ENCODE measurements at regions not wholly inside any gene's neighbourhood (a gene's known extent, or its start where the extent isn't known, plus 50 kb on each side); places are given as distances from the start of the nearest gene placed in this dataset.

DNA sequence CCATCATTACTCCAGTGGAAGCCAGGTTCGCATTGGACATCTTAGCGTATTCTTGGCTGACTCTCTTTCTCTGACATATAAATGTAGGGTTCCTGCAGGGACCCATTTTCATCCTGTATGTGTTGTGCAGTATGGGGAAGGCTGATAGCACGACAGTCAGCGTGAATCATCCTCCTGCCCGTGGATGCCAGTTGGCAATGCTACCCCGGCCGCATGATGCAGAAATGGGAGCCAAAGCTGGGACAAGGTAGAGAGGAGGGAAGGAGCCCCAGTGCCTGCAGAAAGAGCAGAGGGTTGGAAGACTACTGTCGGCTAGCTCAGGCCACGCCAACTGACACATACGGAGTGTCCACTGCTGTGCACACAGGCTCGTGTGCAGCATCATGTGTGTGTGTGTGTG lies 251.6 kb downstream of the SKAP2 start:
- no peak for DNase-seq (ENCODE audit: low read depth)
- H3K4me3 ChIP-seq (ENCODE audit: low read length) = no peak overlapping the region
- TF ChIP-seq, protein P1, sequence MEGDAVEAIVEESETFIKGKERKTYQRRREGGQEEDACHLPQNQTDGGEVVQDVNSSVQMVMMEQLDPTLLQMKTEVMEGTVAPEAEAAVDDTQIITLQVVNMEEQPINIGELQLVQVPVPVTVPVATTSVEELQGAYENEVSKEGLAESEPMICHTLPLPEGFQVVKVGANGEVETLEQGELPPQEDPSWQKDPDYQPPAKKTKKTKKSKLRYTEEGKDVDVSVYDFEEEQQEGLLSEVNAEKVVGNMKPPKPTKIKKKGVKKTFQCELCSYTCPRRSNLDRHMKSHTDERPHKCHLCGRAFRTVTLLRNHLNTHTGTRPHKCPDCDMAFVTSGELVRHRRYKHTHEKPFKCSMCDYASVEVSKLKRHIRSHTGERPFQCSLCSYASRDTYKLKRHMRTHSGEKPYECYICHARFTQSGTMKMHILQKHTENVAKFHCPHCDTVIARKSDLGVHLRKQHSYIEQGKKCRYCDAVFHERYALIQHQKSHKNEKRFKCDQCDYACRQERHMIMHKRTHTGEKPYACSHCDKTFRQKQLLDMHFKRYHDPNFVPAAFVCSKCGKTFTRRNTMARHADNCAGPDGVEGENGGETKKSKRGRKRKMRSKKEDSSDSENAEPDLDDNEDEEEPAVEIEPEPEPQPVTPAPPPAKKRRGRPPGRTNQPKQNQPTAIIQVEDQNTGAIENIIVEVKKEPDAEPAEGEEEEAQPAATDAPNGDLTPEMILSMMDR (conservative IDR thresholded peaks at IDR 0.05; ENCODE audit: low read length) = no peak

DNA sequence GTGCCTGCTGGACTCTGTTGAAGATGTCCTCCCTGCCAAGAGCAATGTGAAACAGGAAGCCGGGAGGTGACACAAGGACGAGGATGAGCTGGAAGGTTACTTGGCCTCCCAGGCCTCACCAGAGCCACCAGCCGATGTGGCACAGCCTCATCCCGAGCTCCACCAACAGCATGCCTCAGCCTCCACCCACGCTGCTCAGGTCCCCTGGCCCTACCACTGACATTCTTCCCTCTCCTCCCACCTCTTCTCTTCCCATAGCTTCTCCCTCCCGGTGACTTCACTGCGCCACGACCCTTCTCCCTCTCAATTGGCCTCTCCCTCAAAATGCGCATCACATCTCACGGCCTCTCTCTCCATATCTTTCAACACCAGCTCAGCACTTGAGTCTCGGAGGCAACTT lies 249.9 kb downstream of the SKAP2 start:
- TF ChIP-seq, protein P1 (conservative IDR thresholded peaks at IDR 0.05; ENCODE audit: low read length) = no peak
- H3K4me3 ChIP-seq (ENCODE audit: low read length) = no peak overlapping the region
- DNase-seq (ENCODE audit: low read depth) = no peak

DNA sequence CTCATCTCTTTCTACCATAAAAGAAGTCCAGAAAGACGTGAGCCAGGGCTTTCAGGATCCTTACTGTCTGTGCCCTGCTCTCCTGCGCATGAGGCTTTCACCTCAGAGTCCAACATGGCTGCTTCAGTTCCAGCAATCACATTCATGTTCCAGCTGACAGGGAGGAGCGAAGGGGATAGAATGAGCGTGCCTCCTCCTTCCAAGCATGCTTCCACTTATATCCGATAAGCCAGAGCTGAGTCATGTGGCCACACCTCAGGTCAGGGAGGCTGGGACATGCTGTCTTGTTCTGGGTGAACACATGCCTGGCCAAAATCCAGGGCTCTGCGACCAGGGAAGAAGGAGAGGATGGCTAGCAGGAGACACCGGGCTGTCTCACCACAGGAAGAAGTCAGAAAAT lies 248.2 kb downstream of the SKAP2 start:
- DNase-seq (ENCODE audit: low read depth) = no peak
- no peak overlapping the region for H3K4me3 ChIP-seq (ENCODE audit: low read length)
- TF ChIP-seq, protein P1 (conservative IDR thresholded peaks at IDR 0.05; ENCODE audit: low read length) = no peak

DNA sequence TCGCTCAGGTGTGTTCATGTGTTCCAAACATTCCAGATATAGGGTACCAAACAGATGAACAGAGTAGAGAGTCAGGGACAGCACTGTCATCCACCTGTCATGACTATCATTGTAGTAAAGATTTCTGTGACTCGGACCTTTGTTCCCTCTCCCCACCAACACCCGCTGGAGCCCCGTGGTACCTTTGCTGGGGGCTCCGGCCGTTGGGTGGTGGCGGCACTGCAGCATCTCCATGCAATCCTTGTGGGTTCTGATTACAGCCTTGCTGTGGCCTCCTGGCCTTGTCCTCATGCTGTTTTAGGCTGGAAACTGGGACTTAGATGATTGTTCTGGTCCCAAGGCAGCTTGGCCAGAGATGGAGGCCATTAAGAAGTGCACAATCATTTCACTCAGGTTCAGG lies 247.3 kb downstream of the SKAP2 start:
- H3K4me3 ChIP-seq (ENCODE audit: low read length) = no peak overlapping the region
- DNase-seq (ENCODE audit: low read depth) = no peak
- TF ChIP-seq, protein P1 (conservative IDR thresholded peaks at IDR 0.05; ENCODE audit: low read length) = no peak

All from AG10803 (cell line).